Effector memory CD8-positive, alpha-beta T cell (primary cell): ENCODE measurements at regions not wholly inside any gene's neighbourhood (a gene's known extent, or its start where the extent isn't known, plus 50 kb on each side); places are given as distances from the start of the nearest gene placed in this dataset.
"Not testable (repeated sequence)": the region's sequence is repeated elsewhere in the genome, so short reads cannot be mapped to it uniquely, and the experiment has no call there.

ENCODE experiments used
- ATAC-seq: fragments of 150-1000 bp; cut with Tn5 transposase; replicated peaks from 2 replicates; pipeline ENCODE4 v1.10.0; 2021; ENCODE audit warnings: mild to moderate bottlenecking, moderate library complexity
- DNase-seq, 3 experiments: peaks; one replicate each; pipeline ENCODE4 v3.0.0; 2021
- H3K27ac Mint-ChIP-seq, 2 donors: one replicate each; pipeline ENCODE4 v1.8.0; 2022; ENCODE audit warnings: mild to moderate bottlenecking in 2 of 2, mixed read lengths in 2 of 2, moderate library complexity in 2 of 2
- H3K27me3 Mint-ChIP-seq, 2 donors: one replicate each; pipeline ENCODE4 v1.8.0; 2022; ENCODE audit warnings: mixed read lengths in 2 of 2
- H3K36me3 Mint-ChIP-seq: one replicate; pipeline ENCODE4 v1.8.0; 2022; ENCODE audit warnings: mild to moderate bottlenecking, moderate library complexity, mixed read lengths; ENCODE audit not compliant: insufficient read depth
- H3K4me1 Mint-ChIP-seq, 2 donors: one replicate each; pipeline ENCODE4 v1.8.0; 2022; ENCODE audit warnings: low read depth in 2 of 2, mixed read lengths in 2 of 2
- H3K4me3 Mint-ChIP-seq, 2 donors: one replicate each; pipeline ENCODE4 v1.8.0; 2022; ENCODE audit warnings: mild to moderate bottlenecking in 2 of 2, mixed read lengths in 2 of 2, moderate library complexity in 2 of 2
- H3K9me3 Mint-ChIP-seq, 2 donors: one replicate each; pipeline ENCODE4 v1.8.0; 2022; ENCODE audit warnings: mixed read lengths in 2 of 2

- Mint-ChIP-seq H3K27me3 (no peaks in the 10 kb centered on the region), H3K4me3 (no peak overlapping the region), H3K9me3 (no peaks in the 10 kb centered on the region), H3K27ac (no peak overlapping the region), H3K36me3 (no peaks in the 10 kb centered on the region), H3K4me1 (no peaks in the 10 kb centered on the region)
- no peak for ATAC-seq
- no peak for DNase-seq
Observed at GRCh38 chr6:2361195-2361594, 115.8 kb upstream of the GMDS start.

- H3K4me1 Mint-ChIP-seq = no peaks in the 10 kb centered on the region
- H3K27ac Mint-ChIP-seq = no peak overlapping the region
- no peaks in the 10 kb centered on the region for H3K27me3 Mint-ChIP-seq
- H3K9me3 Mint-ChIP-seq = no peaks in the 10 kb centered on the region
- DNase-seq (no peak), ATAC-seq (no peak)
- no peaks in the 10 kb centered on the region for H3K36me3 Mint-ChIP-seq
- H3K4me3 Mint-ChIP-seq = no peak overlapping the region
Observed at GRCh38 chr6:2360716-2361115, 115.3 kb upstream of the GMDS start.

GRCh38 chr6:2360126-2360525 is 114.7 kb upstream of the GMDS start:
- H3K4me1 Mint-ChIP-seq = no peaks in the 10 kb centered on the region
- H3K9me3 Mint-ChIP-seq = no peaks in the 10 kb centered on the region
- no peak overlapping the region for H3K27ac Mint-ChIP-seq
- no peak overlapping the region for H3K4me3 Mint-ChIP-seq
- H3K27me3 Mint-ChIP-seq = no peaks in the 10 kb centered on the region
- DNase-seq = no peak
- H3K36me3 Mint-ChIP-seq = no peaks in the 10 kb centered on the region
- no peak for ATAC-seq

- ATAC-seq (no peak), DNase-seq (no peak)
- H3K4me3 Mint-ChIP-seq = no peak overlapping the region
- no peaks in the 10 kb centered on the region for H3K4me1 Mint-ChIP-seq
- no peaks in the 10 kb centered on the region for H3K36me3 Mint-ChIP-seq
- no peak overlapping the region for H3K27ac Mint-ChIP-seq
- no peaks in the 10 kb centered on the region for H3K9me3 Mint-ChIP-seq
- H3K27me3 Mint-ChIP-seq = no peaks in the 10 kb centered on the region
Observed at GRCh38 chr6:2355150-2355549, 109.7 kb upstream of the GMDS start.

- ATAC-seq = no peak
- Mint-ChIP-seq H3K27me3 (no peaks in the 10 kb centered on the region), H3K4me1 (no peaks in the 10 kb centered on the region)
Observed at GRCh38 chr6:2354138-2354491, 108.7 kb upstream of the GMDS start.

GRCh38 chr6:2353412-2354137 is 108.2 kb upstream of the GMDS start:
- Mint-ChIP-seq H3K27ac (no peak overlapping the region), H3K4me1 (no peaks in the 10 kb centered on the region), H3K4me3 (no peak overlapping the region), H3K9me3 (no peaks in the 10 kb centered on the region), H3K27me3 (no peaks in the 10 kb centered on the region), H3K36me3 (no peaks in the 10 kb centered on the region)
- DNase-seq (peak; percentile 23 to 36 (median 27)), ATAC-seq (no peak)

More at GRCh38 chr6:2354138-2354491, 108.7 kb upstream of the GMDS start:
- Mint-ChIP-seq H3K27ac (no peak overlapping the region), H3K9me3 (no peaks in the 10 kb centered on the region), H3K36me3 (no peaks in the 10 kb centered on the region), H3K4me3 (no peak overlapping the region)
- DNase-seq = no peak

GRCh38 chr6:2351807-2352431 is 106.5 kb upstream of the GMDS start:
- Mint-ChIP-seq H3K36me3 (no peaks in the 10 kb centered on the region), H3K27me3 (no peaks in the 10 kb centered on the region), H3K9me3 (no peaks in the 10 kb centered on the region), H3K27ac (no peak overlapping the region), H3K4me3 (no peak overlapping the region), H3K4me1 (no peaks in the 10 kb centered on the region)
- ATAC-seq = no peak
- no peak for DNase-seq

GRCh38 chr6:2351090-2351489 is 105.7 kb upstream of the GMDS start:
- Mint-ChIP-seq H3K27ac (no peak overlapping the region), H3K9me3 (no peaks in the 10 kb centered on the region), H3K36me3 (no peaks in the 10 kb centered on the region), H3K4me3 (no peak overlapping the region), H3K4me1 (no peaks in the 10 kb centered on the region), H3K27me3 (no peaks in the 10 kb centered on the region)
- ATAC-seq = no peak
- no peak for DNase-seq

- no peak for DNase-seq
- H3K4me3 Mint-ChIP-seq = no peak overlapping the region
- ATAC-seq = no peak
- no peak overlapping the region for H3K27ac Mint-ChIP-seq
- no peaks in the 10 kb centered on the region for H3K36me3 Mint-ChIP-seq
- H3K27me3 Mint-ChIP-seq = no peaks in the 10 kb centered on the region
- no peaks in the 10 kb centered on the region for H3K4me1 Mint-ChIP-seq
- H3K9me3 Mint-ChIP-seq = peaks cover 7% of the 10 kb centered on the region in 2 donors
Observed at GRCh38 chr6:2346078-2346477, 100.7 kb upstream of the GMDS start.

- Mint-ChIP-seq H3K4me3 (no peak overlapping the region), H3K9me3 (peaks cover 9 to 16% of the 10 kb centered on the region in 2 donors), H3K27me3 (no peaks in the 10 kb centered on the region), H3K27ac (no peak overlapping the region), H3K4me1 (no peaks in the 10 kb centered on the region), H3K36me3 (no peaks in the 10 kb centered on the region)
- ATAC-seq (no peak), DNase-seq (no peak)
Observed at GRCh38 chr6:2344319-2344905, 99.0 kb upstream of the GMDS start.

- no peak for ATAC-seq
- Mint-ChIP-seq H3K36me3 (no peaks in the 10 kb centered on the region), H3K4me1 (peaks cover 0 to 3% of the 10 kb centered on the region in 2 donors), H3K27me3 (no peaks in the 10 kb centered on the region), H3K4me3 (no peak overlapping the region), H3K9me3 (peaks cover 9 to 34% of the 10 kb centered on the region in 2 donors), H3K27ac (no peak overlapping the region)
- DNase-seq = no peak
Observed at GRCh38 chr6:2327591-2327990, 82.2 kb upstream of the GMDS start.

- Mint-ChIP-seq H3K4me3 (no peak overlapping the region), H3K4me1 (peaks cover 0 to 3% of the 10 kb centered on the region in 2 donors), H3K36me3 (no peaks in the 10 kb centered on the region), H3K27me3 (no peaks in the 10 kb centered on the region), H3K9me3 (peaks cover 7 to 34% of the 10 kb centered on the region in 2 donors), H3K27ac (no peak overlapping the region)
- ATAC-seq (no peak), DNase-seq (no peak)
Observed at GRCh38 chr6:2324166-2324953, 79.0 kb upstream of the GMDS start.

- not testable (repeated sequence) for H3K27me3 Mint-ChIP-seq, ATAC-seq, DNase-seq, H3K4me1 Mint-ChIP-seq, H3K27ac Mint-ChIP-seq, H3K36me3 Mint-ChIP-seq, H3K9me3 Mint-ChIP-seq, H3K4me3 Mint-ChIP-seq
Observed at GRCh38 chr6:2317498-2317897, 72.1 kb upstream of the GMDS start.
